ENCODE measurements at regions not wholly inside any gene's neighbourhood (a gene's known extent, or its start where the extent isn't known, plus 50 kb on each side); places are given as distances from the start of the nearest gene placed in this dataset.

DNA sequence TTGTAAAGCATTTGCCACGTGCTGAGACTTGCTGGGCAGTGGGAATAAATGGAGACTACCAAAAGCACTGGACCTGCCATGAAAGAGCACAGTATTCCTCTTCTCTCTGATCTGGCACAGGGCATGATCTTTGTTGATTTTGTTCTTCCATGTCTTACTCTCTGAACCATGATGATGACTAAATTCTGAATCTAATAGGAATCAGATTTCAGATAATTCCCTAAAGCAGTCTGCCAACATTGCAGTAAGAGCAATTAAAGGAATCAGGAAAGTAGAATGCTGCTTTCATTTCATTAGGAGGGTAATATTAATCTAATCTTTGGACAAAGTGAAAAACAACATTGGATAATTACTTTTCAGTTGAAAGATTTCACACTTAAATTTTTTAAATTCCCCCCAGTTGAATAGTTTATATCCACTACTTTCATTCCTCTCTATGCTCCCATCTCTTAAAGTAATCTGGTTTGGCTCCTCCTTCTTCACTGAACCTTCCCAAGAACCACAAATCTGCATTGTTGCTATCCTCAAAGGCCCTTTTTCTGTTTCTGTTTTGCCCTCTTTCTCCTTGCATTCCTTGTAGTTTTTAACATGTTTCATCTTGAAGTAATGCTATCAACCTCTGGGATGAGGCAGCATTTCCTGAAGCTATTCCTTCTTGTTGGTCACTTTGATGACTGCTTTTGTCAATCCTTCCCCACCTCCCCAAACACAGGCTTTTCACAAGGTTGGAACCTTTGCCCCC is 243.2 kb upstream of the TENT5A start:
- TF ChIP-seq CTCF (IDR thresholded peaks at IDR 0.05; ENCODE audit: low read depth, low read length, missing control alignments) = no peak
- DNase-seq (ENCODE audit: extremely low read depth, low read depth) = no peak
- H3K4me3 ChIP-seq (replicated peaks; ENCODE audit: low read depth, low read length) = no peak overlapping the region

GRCh38 chr6:81988871-81989270 is 236.4 kb upstream of the TENT5A start:
- no peak overlapping the region for H3K4me3 ChIP-seq (replicated peaks; ENCODE audit: low read depth, low read length)
- no peak for DNase-seq (ENCODE audit: extremely low read depth, low read depth)
- no peak for TF ChIP-seq CTCF (IDR thresholded peaks at IDR 0.05; ENCODE audit: low read depth, low read length, missing control alignments)

GRCh38 chr6:81988446-81988845 is 236.0 kb upstream of the TENT5A start:
- H3K4me3 ChIP-seq (replicated peaks; ENCODE audit: low read depth, low read length) = no peak overlapping the region
- no peak for TF ChIP-seq CTCF (IDR thresholded peaks at IDR 0.05; ENCODE audit: low read depth, low read length, missing control alignments)
- no peak for DNase-seq (ENCODE audit: extremely low read depth, low read depth)

- DNase-seq (ENCODE audit: extremely low read depth, low read depth) = no peak
- no peak for TF ChIP-seq CTCF (IDR thresholded peaks at IDR 0.05; ENCODE audit: low read depth, low read length, missing control alignments)
Observed at GRCh38 chr6:81987293-81987692, 234.8 kb upstream of the TENT5A start.

DNA sequence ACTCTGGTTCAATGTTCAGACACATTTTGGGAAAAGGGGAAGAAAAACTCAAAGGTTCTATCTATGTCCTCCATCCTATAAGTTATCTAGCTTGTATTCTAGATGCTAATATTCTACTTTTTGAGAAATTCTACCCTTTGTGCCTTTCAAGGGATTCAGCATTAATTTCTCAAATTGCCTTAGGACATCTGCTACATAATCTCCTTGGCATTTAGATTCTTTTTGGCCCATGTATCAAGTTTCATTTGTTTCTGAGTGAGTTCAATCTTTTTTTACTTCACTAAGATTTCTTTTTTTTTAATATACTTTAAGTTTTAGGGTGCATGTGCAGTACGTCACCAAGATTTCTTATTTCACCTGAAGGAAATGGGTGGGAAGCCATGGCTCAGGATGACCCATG is 232.7 kb upstream of the TENT5A start:
- no peak overlapping the region for H3K4me3 ChIP-seq (replicated peaks; ENCODE audit: low read depth, low read length)
- DNase-seq (ENCODE audit: extremely low read depth, low read depth) = no peak
- TF ChIP-seq CTCF (IDR thresholded peaks at IDR 0.05; ENCODE audit: low read depth, low read length, missing control alignments) = no peak

More at GRCh38 chr6:81987293-81987692, 234.8 kb upstream of the TENT5A start:
- no peak overlapping the region for H3K4me3 ChIP-seq (replicated peaks; ENCODE audit: low read depth, low read length)

GRCh38 chr6:81984599-81984998 is 232.1 kb upstream of the TENT5A start:
- DNase-seq (ENCODE audit: extremely low read depth, low read depth) = no peak
- H3K4me3 ChIP-seq (replicated peaks; ENCODE audit: low read depth, low read length) = no peak overlapping the region
- no peak for TF ChIP-seq CTCF (IDR thresholded peaks at IDR 0.05; ENCODE audit: low read depth, low read length, missing control alignments)

GRCh38 chr6:81981812-81982211 is 229.3 kb upstream of the TENT5A start:
- H3K4me3 ChIP-seq (replicated peaks; ENCODE audit: low read depth, low read length) = no peak overlapping the region
- DNase-seq (ENCODE audit: extremely low read depth, low read depth) = no peak
- TF ChIP-seq CTCF (IDR thresholded peaks at IDR 0.05; ENCODE audit: low read depth, low read length, missing control alignments) = no peak
